ENCODE measurements at regions not wholly inside any gene's neighbourhood (a gene's known extent, or its start where the extent isn't known, plus 50 kb on each side); places are given as distances from the start of the nearest gene placed in this dataset.

- Histone ChIP-seq H3K27ac (ENCODE audit: low read depth, low read length) (no peak overlapping the region), H3K4me1 (ENCODE audit: control insufficient read depth, low read length) (no peaks in the 10 kb centered on the region), H3F3A (ENCODE audit: control insufficient read depth, insufficient read depth) (no peaks in the 10 kb centered on the region), H3K79me2 (ENCODE audit: control insufficient read depth, low read length) (no peaks in the 10 kb centered on the region), H3K9me2 (replicated peaks; ENCODE audit: control insufficient read depth, low read length) (no peaks in the 10 kb centered on the region), H3K4me2 (ENCODE audit: low read length) (no peak overlapping the region), H4K20me1 (ENCODE audit: control insufficient read depth, insufficient read depth, low read depth, low read length) (no peaks in the 10 kb centered on the region), H3K27me3 (ENCODE audit: control insufficient read depth, low read length) (no peaks in the 10 kb centered on the region), H3K9me3 (ENCODE audit: control insufficient read depth, insufficient read depth, low read length) (no peaks in the 10 kb centered on the region; the same call in 1 of the 2 replicates), H3K4me3 (ENCODE audit: low read length) (no peak overlapping the region), H3K36me3 (ENCODE audit: control insufficient read depth, low read length) (no peaks in the 10 kb centered on the region)
- TF ChIP-seq, protein P1, sequence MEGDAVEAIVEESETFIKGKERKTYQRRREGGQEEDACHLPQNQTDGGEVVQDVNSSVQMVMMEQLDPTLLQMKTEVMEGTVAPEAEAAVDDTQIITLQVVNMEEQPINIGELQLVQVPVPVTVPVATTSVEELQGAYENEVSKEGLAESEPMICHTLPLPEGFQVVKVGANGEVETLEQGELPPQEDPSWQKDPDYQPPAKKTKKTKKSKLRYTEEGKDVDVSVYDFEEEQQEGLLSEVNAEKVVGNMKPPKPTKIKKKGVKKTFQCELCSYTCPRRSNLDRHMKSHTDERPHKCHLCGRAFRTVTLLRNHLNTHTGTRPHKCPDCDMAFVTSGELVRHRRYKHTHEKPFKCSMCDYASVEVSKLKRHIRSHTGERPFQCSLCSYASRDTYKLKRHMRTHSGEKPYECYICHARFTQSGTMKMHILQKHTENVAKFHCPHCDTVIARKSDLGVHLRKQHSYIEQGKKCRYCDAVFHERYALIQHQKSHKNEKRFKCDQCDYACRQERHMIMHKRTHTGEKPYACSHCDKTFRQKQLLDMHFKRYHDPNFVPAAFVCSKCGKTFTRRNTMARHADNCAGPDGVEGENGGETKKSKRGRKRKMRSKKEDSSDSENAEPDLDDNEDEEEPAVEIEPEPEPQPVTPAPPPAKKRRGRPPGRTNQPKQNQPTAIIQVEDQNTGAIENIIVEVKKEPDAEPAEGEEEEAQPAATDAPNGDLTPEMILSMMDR (IDR thresholded peaks at IDR 0.05; ENCODE audit: low read depth, low read length, poor library complexity, severe bottlenecking): no peak
- no peak for TF ChIP-seq EZH2phosphoT487 (IDR thresholded peaks at IDR 0.05; ENCODE audit: borderline replicate concordance, low read length)
Measured at GRCh38 chr5:2120361-2120760, 237.6 kb upstream of the IRX4 start.

DNA sequence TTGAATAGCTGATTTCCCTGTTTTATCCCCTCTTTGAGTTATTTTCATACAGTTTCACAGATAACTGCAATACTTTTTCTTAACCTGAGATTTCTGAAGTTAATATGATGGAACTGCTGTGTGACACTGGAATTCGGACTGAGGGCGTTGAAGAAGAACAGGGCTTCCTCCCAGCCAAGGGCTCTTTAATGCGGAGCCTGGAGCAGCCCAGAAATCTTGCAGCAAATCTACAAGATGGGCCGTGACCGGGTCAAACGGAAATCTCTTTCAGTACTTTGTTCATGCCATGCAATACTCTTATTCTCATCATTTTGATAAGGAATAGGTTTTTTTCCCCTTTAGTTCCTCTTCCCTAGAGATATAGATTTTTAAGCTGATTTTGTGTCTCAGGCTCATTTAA, 236.8 kb upstream of the IRX4 start:
- Histone ChIP-seq H3K9me2 (replicated peaks; ENCODE audit: control insufficient read depth, low read length) (no peaks in the 10 kb centered on the region), H4K20me1 (ENCODE audit: control insufficient read depth, insufficient read depth, low read depth, low read length) (no peaks in the 10 kb centered on the region), H3K4me1 (ENCODE audit: control insufficient read depth, low read length) (no peaks in the 10 kb centered on the region), H3K4me3 (ENCODE audit: low read length) (no peak overlapping the region), H3K27ac (ENCODE audit: low read depth, low read length) (no peak overlapping the region), H3K4me2 (ENCODE audit: low read length) (no peak overlapping the region), H3K79me2 (ENCODE audit: control insufficient read depth, low read length) (no peaks in the 10 kb centered on the region), H3K27me3 (ENCODE audit: control insufficient read depth, low read length) (no peaks in the 10 kb centered on the region), H3K36me3 (ENCODE audit: control insufficient read depth, low read length) (no peaks in the 10 kb centered on the region), H3K9me3 (ENCODE audit: control insufficient read depth, insufficient read depth, low read length) (no peaks in the 10 kb centered on the region; the same call in 1 of the 2 replicates), H3F3A (ENCODE audit: control insufficient read depth, insufficient read depth) (no peaks in the 10 kb centered on the region)
- TF ChIP-seq, protein P1 (IDR thresholded peaks at IDR 0.05; ENCODE audit: low read depth, low read length, poor library complexity, severe bottlenecking): no peak
- no peak for TF ChIP-seq EZH2phosphoT487 (IDR thresholded peaks at IDR 0.05; ENCODE audit: borderline replicate concordance, low read length)

GRCh38 chr5:2113348-2114131, 230.8 kb upstream of the IRX4 start:
- no peaks in the 10 kb centered on the region for H3K36me3 ChIP-seq (ENCODE audit: control insufficient read depth, low read length)
- TF ChIP-seq EZH2phosphoT487 (IDR thresholded peaks at IDR 0.05; ENCODE audit: borderline replicate concordance, low read length): no peak
- TF ChIP-seq, protein P1 (IDR thresholded peaks at IDR 0.05; ENCODE audit: low read depth, low read length, poor library complexity, severe bottlenecking): no peak
- no peaks in the 10 kb centered on the region for H3K79me2 ChIP-seq (ENCODE audit: control insufficient read depth, low read length)
- no peaks in the 10 kb centered on the region for H4K20me1 ChIP-seq (ENCODE audit: control insufficient read depth, insufficient read depth, low read depth, low read length)
- H3K4me2 ChIP-seq (ENCODE audit: low read length): no peak overlapping the region
- H3K27ac ChIP-seq (ENCODE audit: low read depth, low read length): no peak overlapping the region
- no peaks in the 10 kb centered on the region for H3K27me3 ChIP-seq (ENCODE audit: control insufficient read depth, low read length)
- H3K9me2 ChIP-seq (replicated peaks; ENCODE audit: control insufficient read depth, low read length): no peaks in the 10 kb centered on the region
- no peak overlapping the region for H3K4me3 ChIP-seq (ENCODE audit: low read length)
- no peaks in the 10 kb centered on the region for H3K9me3 ChIP-seq (ENCODE audit: control insufficient read depth, insufficient read depth, low read length)
- H3F3A ChIP-seq (ENCODE audit: control insufficient read depth, insufficient read depth): no peaks in the 10 kb centered on the region
- no peaks in the 10 kb centered on the region for H3K4me1 ChIP-seq (ENCODE audit: control insufficient read depth, low read length)

Data from DOHH2 (cell line).